ENCODE measurements at regions not wholly inside any gene's neighbourhood (a gene's known extent, or its start where the extent isn't known, plus 50 kb on each side); places are given as distances from the start of the nearest gene placed in this dataset.

DNA sequence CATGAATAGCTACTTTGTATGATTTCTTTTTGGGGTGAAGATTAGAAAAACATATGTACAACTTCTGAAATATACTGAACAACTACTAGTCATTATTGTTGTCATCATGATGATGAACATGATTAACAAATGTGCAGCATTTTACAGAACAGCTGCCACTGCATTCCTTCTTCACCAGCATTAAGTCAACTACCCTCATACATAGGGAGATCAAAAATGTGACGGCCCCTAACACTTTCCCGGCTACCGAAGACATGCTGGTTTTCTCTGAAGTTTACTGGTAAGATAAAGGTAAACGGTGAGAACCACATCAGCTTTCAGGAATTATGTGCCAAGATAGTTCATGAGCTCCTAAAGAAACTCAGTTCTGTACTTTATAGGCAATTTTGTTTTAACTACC is 121.0 kb upstream of the LRATD1 start:
- Histone ChIP-seq H3K9me3 (ENCODE audit: control insufficient read depth, low read length) (no peaks in the 10 kb centered on the region), H3K4me3 (ENCODE audit: low read depth, low read length) (no peak overlapping the region), H3K79me2 (no peaks in the 10 kb centered on the region), H3K27ac (no peak overlapping the region), H3K4me1 (no peaks in the 10 kb centered on the region), H3K9ac (no peak overlapping the region), H3K36me3 (ENCODE audit: control insufficient read depth, insufficient read depth, low read length) (no peaks in the 10 kb centered on the region), H2AFZ (no peak overlapping the region), H3K4me2 (ENCODE audit: low read length) (no peak overlapping the region), H3K27me3 (ENCODE audit: control insufficient read depth, insufficient read depth, low read length) (no peaks in the 10 kb centered on the region)
- TF ChIP-seq, protein P1, sequence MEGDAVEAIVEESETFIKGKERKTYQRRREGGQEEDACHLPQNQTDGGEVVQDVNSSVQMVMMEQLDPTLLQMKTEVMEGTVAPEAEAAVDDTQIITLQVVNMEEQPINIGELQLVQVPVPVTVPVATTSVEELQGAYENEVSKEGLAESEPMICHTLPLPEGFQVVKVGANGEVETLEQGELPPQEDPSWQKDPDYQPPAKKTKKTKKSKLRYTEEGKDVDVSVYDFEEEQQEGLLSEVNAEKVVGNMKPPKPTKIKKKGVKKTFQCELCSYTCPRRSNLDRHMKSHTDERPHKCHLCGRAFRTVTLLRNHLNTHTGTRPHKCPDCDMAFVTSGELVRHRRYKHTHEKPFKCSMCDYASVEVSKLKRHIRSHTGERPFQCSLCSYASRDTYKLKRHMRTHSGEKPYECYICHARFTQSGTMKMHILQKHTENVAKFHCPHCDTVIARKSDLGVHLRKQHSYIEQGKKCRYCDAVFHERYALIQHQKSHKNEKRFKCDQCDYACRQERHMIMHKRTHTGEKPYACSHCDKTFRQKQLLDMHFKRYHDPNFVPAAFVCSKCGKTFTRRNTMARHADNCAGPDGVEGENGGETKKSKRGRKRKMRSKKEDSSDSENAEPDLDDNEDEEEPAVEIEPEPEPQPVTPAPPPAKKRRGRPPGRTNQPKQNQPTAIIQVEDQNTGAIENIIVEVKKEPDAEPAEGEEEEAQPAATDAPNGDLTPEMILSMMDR (IDR thresholded peaks at IDR 0.05), result no peak

DNA sequence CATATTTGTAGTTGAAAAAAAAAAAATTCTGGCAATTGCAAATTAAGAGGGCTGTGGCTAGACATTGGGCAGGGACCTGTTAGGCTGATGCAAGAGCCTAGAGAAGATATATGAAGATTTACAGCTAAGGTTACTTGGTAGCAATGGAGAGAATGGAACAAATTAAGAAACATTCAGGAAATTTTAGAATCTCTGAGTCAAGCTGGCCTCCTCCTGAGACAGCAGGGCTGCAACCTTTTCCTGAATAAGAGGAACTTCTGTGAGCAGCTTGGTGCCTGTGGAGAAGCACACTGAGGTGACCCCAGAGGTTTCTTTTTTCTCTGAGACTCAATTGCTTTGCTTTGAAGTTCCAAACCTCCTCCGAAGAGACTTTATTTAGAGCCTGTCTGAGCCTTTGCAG is 118.6 kb upstream of the LRATD1 start:
- H3K4me1 ChIP-seq, result no peaks in the 10 kb centered on the region
- no peaks in the 10 kb centered on the region for H3K9me3 ChIP-seq (ENCODE audit: control insufficient read depth, low read length)
- no peak overlapping the region for H2AFZ ChIP-seq
- no peaks in the 10 kb centered on the region for H3K79me2 ChIP-seq
- H3K27ac ChIP-seq, result no peak overlapping the region
- no peak overlapping the region for H3K9ac ChIP-seq
- H3K27me3 ChIP-seq (ENCODE audit: control insufficient read depth, insufficient read depth, low read length), result no peaks in the 10 kb centered on the region
- H3K36me3 ChIP-seq (ENCODE audit: control insufficient read depth, insufficient read depth, low read length), result no peaks in the 10 kb centered on the region
- H3K4me2 ChIP-seq (ENCODE audit: low read length), result no peak overlapping the region
- TF ChIP-seq, protein P1 (IDR thresholded peaks at IDR 0.05), result no peak
- H3K4me3 ChIP-seq (ENCODE audit: low read depth, low read length), result no peak overlapping the region

DNA sequence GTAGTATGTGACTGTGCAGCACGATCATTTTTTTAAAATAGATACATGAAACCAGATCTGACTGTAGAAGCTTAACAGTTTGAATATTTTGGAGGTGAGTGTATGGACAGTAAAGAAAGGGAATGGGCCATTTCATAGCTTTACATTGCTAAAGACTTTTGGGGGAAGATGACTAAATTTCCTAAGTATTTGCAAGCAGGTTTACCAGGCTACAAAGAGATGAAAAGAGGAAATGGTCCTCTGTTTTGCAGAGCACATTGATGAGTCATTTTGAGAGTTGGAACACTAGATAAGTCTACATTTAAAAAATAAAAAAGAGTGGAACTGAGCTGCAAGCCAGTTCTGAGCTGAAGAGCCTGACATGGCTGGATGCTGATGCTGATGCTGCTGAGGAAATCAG is 115.7 kb upstream of the LRATD1 start:
- H3K9ac ChIP-seq, result no peak overlapping the region
- TF ChIP-seq, protein P1 (IDR thresholded peaks at IDR 0.05), result no peak
- no peak overlapping the region for H3K4me3 ChIP-seq (ENCODE audit: low read depth, low read length)

DNA sequence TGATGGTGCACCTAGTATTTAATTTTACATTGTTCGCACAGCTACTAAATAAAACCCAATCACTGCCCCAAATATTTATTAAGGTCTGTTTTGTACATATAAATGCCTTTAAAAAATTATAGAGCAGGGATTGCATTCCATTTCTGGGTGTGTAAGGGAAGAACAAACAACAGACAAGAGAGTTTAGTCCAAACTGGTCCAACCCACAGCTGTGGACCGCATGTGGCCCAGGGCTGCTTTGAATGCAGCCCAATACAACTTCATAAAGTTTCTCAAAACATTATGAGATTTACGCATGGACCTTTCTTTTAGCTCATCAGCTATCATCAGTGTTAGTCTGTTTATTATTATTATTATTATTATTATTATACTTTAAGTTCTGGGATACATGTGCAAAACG is 114.8 kb upstream of the LRATD1 start:
- H3K36me3 ChIP-seq (ENCODE audit: control insufficient read depth, insufficient read depth, low read length), result no peaks in the 10 kb centered on the region
- H3K27me3 ChIP-seq (ENCODE audit: control insufficient read depth, insufficient read depth, low read length), result no peaks in the 10 kb centered on the region
- TF ChIP-seq, protein P1 (IDR thresholded peaks at IDR 0.05), result no peak
- H2AFZ ChIP-seq, result no peak overlapping the region
- no peak overlapping the region for H3K9ac ChIP-seq
- H3K4me3 ChIP-seq (ENCODE audit: low read depth, low read length), result no peak overlapping the region
- no peaks in the 10 kb centered on the region for H3K4me1 ChIP-seq
- no peak overlapping the region for H3K4me2 ChIP-seq (ENCODE audit: low read length)
- no peak overlapping the region for H3K27ac ChIP-seq
- H3K79me2 ChIP-seq, result no peaks in the 10 kb centered on the region
- no peaks in the 10 kb centered on the region for H3K9me3 ChIP-seq (ENCODE audit: control insufficient read depth, low read length)

More for the DNA sequence above, 115.7 kb upstream of the LRATD1 start:
- no peaks in the 10 kb centered on the region for H3K79me2 ChIP-seq
- H3K36me3 ChIP-seq (ENCODE audit: control insufficient read depth, insufficient read depth, low read length), result no peaks in the 10 kb centered on the region
- H3K4me2 ChIP-seq (ENCODE audit: low read length), result no peak overlapping the region
- no peak overlapping the region for H3K27ac ChIP-seq
- no peaks in the 10 kb centered on the region for H3K27me3 ChIP-seq (ENCODE audit: control insufficient read depth, insufficient read depth, low read length)
- no peak overlapping the region for H2AFZ ChIP-seq
- H3K9me3 ChIP-seq (ENCODE audit: control insufficient read depth, low read length), result no peaks in the 10 kb centered on the region
- H3K4me1 ChIP-seq, result no peaks in the 10 kb centered on the region

DNA sequence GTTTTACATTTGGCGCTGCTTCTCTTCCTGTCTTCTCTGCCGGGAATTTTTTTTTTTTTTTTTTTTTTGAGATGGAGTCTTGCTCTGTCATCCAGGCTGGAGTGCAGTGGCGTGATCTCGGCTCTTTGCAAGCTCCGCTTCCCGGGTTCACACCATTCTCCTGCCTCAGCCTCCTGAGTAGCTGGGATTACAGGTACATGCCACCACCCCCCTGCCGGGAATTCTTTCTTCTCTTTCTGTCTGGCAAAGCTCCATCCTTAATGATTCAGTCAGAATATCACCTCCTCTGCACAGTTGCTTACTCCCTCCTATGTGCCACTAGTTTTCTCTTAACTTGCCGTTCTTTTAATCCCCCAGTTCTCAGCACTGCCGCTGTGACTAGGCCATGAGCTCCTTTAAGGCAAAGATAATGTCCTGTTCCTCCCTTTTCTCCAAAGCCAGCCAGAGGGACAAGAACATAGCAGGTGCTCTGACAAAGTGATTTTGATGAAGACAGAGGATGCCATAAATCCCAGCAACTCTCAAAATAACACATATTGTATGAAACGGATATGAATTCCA is 112.1 kb upstream of the LRATD1 start:
- Histone ChIP-seq H3K9me3 (ENCODE audit: control insufficient read depth, low read length) (no peaks in the 10 kb centered on the region), H3K27me3 (ENCODE audit: control insufficient read depth, insufficient read depth, low read length) (no peaks in the 10 kb centered on the region), H3K4me1 (no peaks in the 10 kb centered on the region), H3K9ac (no peak overlapping the region), H3K4me2 (ENCODE audit: low read length) (no peak overlapping the region), H3K4me3 (ENCODE audit: low read depth, low read length) (no peak overlapping the region), H3K79me2 (no peaks in the 10 kb centered on the region), H2AFZ (no peak overlapping the region), H3K36me3 (ENCODE audit: control insufficient read depth, insufficient read depth, low read length) (no peaks in the 10 kb centered on the region), H3K27ac (no peak overlapping the region)
- TF ChIP-seq, protein P1 (IDR thresholded peaks at IDR 0.05), result no peak

Measured in parathyroid adenoma (tissue), 2 donors.